ENCODE measurements at regions not wholly inside any gene's neighbourhood (a gene's known extent, or its start where the extent isn't known, plus 50 kb on each side); places are given as distances from the start of the nearest gene placed in this dataset.

GRCh38 chr14:40889126-40889525, 717.5 kb upstream of the LRFN5 start:
- no peak overlapping the region for H3K23ac ChIP-seq (ENCODE audit: insufficient read length, low read depth, low read length)
- Mint-ChIP-seq H3K9me3 (no peaks in the 10 kb centered on the region), H3K4me3 (no peak overlapping the region), H3K27me3 (ENCODE audit: low read depth) (no peaks in the 10 kb centered on the region; the same call in 1 of the 2 replicates), H3K36me3 (ENCODE audit: insufficient read depth in 1 of 3, low read depth in 3 of 3) (no peaks in the 10 kb centered on the region), H3K4me1 (no peaks in the 10 kb centered on the region), H3K27ac (no peak overlapping the region)
- no peak overlapping the region for H3K14ac ChIP-seq (ENCODE audit: insufficient read depth, low read length)
- H3K23me2 ChIP-seq (ENCODE audit: insufficient read length, low read depth, low read length, poor library complexity, severe bottlenecking): no peaks in the 10 kb centered on the region
- H2BK5ac ChIP-seq (ENCODE audit: insufficient read length, low read length): no peak overlapping the region
- no peaks in the 10 kb centered on the region for H4K20me1 ChIP-seq (ENCODE audit: control insufficient read depth, insufficient read depth, insufficient read length)
- no peak overlapping the region for H3K27ac ChIP-seq (ENCODE audit: insufficient read length, low read depth, low read length)
- no peak for DNase-seq
- H2BK120ac ChIP-seq (ENCODE audit: low read depth, low read length, poor library complexity, severe bottlenecking): no peak overlapping the region
- H4K8ac ChIP-seq (replicated peaks; ENCODE audit: insufficient read length, low read depth, low read length): no peak overlapping the region
- no peaks in the 10 kb centered on the region for H3K79me1 ChIP-seq (ENCODE audit: insufficient read depth, low read depth, low read length, poor library complexity, severe bottlenecking)
- no peak overlapping the region for H3T11ph ChIP-seq (ENCODE audit: low read length)
- H3K56ac ChIP-seq (ENCODE audit: insufficient read length, low read depth, low read length): no peak overlapping the region
- TF ChIP-seq CTCF (conservative IDR thresholded peaks at IDR 0.05): no peak
- H2BK15ac ChIP-seq (ENCODE audit: low read depth, low read length): no peak overlapping the region
- H3K4me1 ChIP-seq (ENCODE audit: insufficient read depth, low read length): no peaks in the 10 kb centered on the region
- H2BK12ac ChIP-seq (ENCODE audit: insufficient read length, low read depth, low read length): no peak overlapping the region
- H3K27me3 ChIP-seq (ENCODE audit: insufficient read depth, low read length): no peaks in the 10 kb centered on the region
- H3K9ac ChIP-seq (ENCODE audit: extremely low read depth, insufficient read length, low read length): no peak overlapping the region
- H3K79me2 ChIP-seq (ENCODE audit: insufficient read depth, low read length): no peaks in the 10 kb centered on the region
- H2BK20ac ChIP-seq (ENCODE audit: low read depth, low read length, poor library complexity, severe bottlenecking): no peak overlapping the region
- H3K9me3 ChIP-seq (ENCODE audit: control insufficient read depth, low read depth, low read length): no peaks in the 10 kb centered on the region
- no peak overlapping the region for H3K4me2 ChIP-seq (ENCODE audit: insufficient read depth, insufficient read length, low read length)
- H4K5ac ChIP-seq (ENCODE audit: insufficient read length, low read depth, low read length): no peak overlapping the region
- no peak overlapping the region for H4K91ac ChIP-seq (ENCODE audit: insufficient read length, low read depth, low read length)
- no peak overlapping the region for H2AK5ac ChIP-seq (ENCODE audit: insufficient read length, low read length)
- H2AFZ ChIP-seq (ENCODE audit: low read length): no peak overlapping the region
- H3K4ac ChIP-seq (ENCODE audit: low read depth, low read length): no peak overlapping the region
- H3K18ac ChIP-seq (ENCODE audit: insufficient read length, low read depth, low read length): no peak overlapping the region
